ENCODE measurements at regions not wholly inside any gene's neighbourhood (a gene's known extent, or its start where the extent isn't known, plus 50 kb on each side); places are given as distances from the start of the nearest gene placed in this dataset.

- H3K4me2 ChIP-seq: no peak overlapping the region
- DNase-seq (ENCODE audit: low read depth in 1 of 2, low spot score in 1 of 2) (no peak), FAIRE-seq (no peak), ATAC-seq (no peak)
- 29% methylated on average over 7 of the region's 7 CpGs for WGBS (ENCODE audit: missing lambda C conversion rate)
- no peaks in the 10 kb centered on the region for H3K4me1 ChIP-seq
- no peak overlapping the region for H3K4me3 ChIP-seq
- POLR2A ChIA-PET: no interaction called here
- no peak for TF ChIP-seq CBX8 (IDR thresholded peaks at IDR 0.05)
- TF ChIP-seq ZC3H11A (IDR thresholded peaks at IDR 0.05): no peak
- no peak for TF ChIP-seq POLR2A (IDR thresholded peaks at IDR 0.05; ENCODE audit: low read length)
- TF ChIP-seq KDM1A (IDR thresholded peaks at IDR 0.05; ENCODE audit: low read depth): no peak
- TF ChIP-seq GATA3 (IDR thresholded peaks at IDR 0.05; ENCODE audit: borderline replicate concordance): no peak
- no peak for TF ChIP-seq JUNB (IDR thresholded peaks at IDR 0.05)
- TF ChIP-seq RCOR1 (IDR thresholded peaks at IDR 0.05; ENCODE audit: low read depth, low read length): no peak
- no peak overlapping the region for H3K27ac ChIP-seq
- no peaks in the 10 kb centered on the region for H3K9me3 ChIP-seq
- CTCF ChIA-PET: no interaction called here
Measured at GRCh38 chr5:120365656-120366446, 98.2 kb upstream of the PRR16 start.

GRCh38 chr5:120367896-120368634, 96.0 kb upstream of the PRR16 start:
- Histone ChIP-seq H3K9me3 (no peaks in the 10 kb centered on the region), H3K4me2 (no peak overlapping the region), H3K4me3 (no peak overlapping the region), H3K4me1 (no peaks in the 10 kb centered on the region), H3K27ac (no peak overlapping the region)
- TF ChIP-seq NPAS2 (CRISPR knock-in tag; IDR thresholded peaks at IDR 0.05; ENCODE audit: borderline replicate concordance): no peak
- TF ChIP-seq FOSB (CRISPR knock-in tag; IDR thresholded peaks at IDR 0.05): no peak
- no peak for TF ChIP-seq MAX (IDR thresholded peaks at IDR 0.05)
- TF ChIP-seq CTCF (IDR thresholded peaks at IDR 0.05): no peak
- no peak for TF ChIP-seq ATOH8 (CRISPR knock-in tag; IDR thresholded peaks at IDR 0.05; ENCODE audit: low read depth)
- no peak for TF ChIP-seq TFCP2L1 (CRISPR knock-in tag; IDR thresholded peaks at IDR 0.05)
- no peak for TF ChIP-seq REST (IDR thresholded peaks at IDR 0.05)
- no peak for TF ChIP-seq HES2 (IDR thresholded peaks at IDR 0.05)
- TF ChIP-seq CHD2 (IDR thresholded peaks at IDR 0.05; ENCODE audit: low read length, partially characterized antibody): no peak
- TF ChIP-seq HOXB13 (CRISPR knock-in tag; IDR thresholded peaks at IDR 0.05; ENCODE audit: low read depth): no peak
- TF ChIP-seq ZNF302 (CRISPR knock-in tag; IDR thresholded peaks at IDR 0.05): no peak
- no peak for TF ChIP-seq ZSCAN20 (CRISPR knock-in tag; IDR thresholded peaks at IDR 0.05)
- no peak for TF ChIP-seq ESRRA (IDR thresholded peaks at IDR 0.05; ENCODE audit: borderline replicate concordance, low read length)
- no peak for ATAC-seq
- CTCF ChIA-PET: no interaction called here
- no peak for DNase-seq (ENCODE audit: low read depth in 1 of 2, low spot score in 1 of 2)
- FAIRE-seq: no peak
- POLR2A ChIA-PET: no interaction called here
- WGBS (ENCODE audit: missing lambda C conversion rate): 58% methylated on average over 13 of the region's 13 CpGs

Measured in A549 (cell line).